AG09319 (cell line): ENCODE measurements at regions not wholly inside any gene's neighbourhood (a gene's known extent, or its start where the extent isn't known, plus 50 kb on each side); places are given as distances from the start of the nearest gene placed in this dataset.
A peak's percentile ranks its signal among the peaks of the same experiment; 100 is the strongest.
"Not testable (repeated sequence)": the region's sequence is repeated elsewhere in the genome, so short reads cannot be mapped to it uniquely, and the experiment has no call there.

Experiments
- DNase-seq: peaks from one replicate; pipeline ENCODE4 v3.0.0-alpha.2; 2010; ENCODE audit warnings: low read depth; ENCODE audit errors: extremely low read depth
- CTCF ChIP-seq: IDR thresholded peaks from 2 replicates; pipeline ENCODE4 v1.5.1; 2011; ENCODE audit warnings: low read depth, mild to moderate bottlenecking, inconsistent platforms, low read length, moderate library complexity

DNA sequence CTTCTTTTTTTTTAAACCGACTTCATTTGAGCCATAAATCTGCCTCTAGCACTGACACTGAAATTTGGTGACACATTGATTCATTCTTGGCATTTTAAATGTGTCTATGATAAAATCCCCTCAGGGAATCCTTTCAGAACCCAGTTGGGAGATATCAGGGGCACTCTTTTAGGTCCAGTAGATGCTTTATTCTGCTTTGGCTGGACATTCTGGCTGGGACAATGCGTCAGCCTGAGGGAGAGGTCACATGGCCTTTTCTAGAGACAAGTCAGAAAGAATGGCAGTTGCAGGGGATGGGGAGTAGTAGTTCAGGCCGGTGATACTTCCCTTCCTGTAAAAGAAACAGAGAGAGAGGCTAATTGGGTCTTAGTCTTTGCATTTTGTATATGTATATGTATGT is 63.1 kb downstream of the TRIM43 start:
- not testable (repeated sequence) for DNase-seq

DNA sequence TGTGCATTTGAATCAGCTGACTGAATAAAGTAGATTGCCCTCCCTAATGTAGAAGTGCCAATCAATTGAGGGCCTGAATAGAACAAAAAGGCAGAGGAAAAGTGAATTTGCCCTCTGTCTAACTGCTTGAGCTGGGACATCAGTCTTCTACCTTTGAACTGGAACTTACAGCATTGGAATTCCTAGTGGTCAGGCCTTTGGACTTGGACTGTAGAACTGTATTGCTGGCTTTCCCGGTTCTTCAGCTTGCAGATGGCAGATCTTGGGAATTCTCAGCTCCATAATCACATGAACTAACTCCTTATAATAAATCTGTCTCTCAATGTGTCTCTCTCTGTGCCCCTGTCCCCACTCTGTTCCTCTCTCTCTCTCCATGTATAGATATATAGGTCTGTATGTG is 64.8 kb downstream of the TRIM43 start:
- DNase-seq: not testable (repeated sequence)

GRCh38 chr2:95657937-95658336 is 66.1 kb downstream of the TRIM43 start:
- not testable (repeated sequence) for DNase-seq

GRCh38 chr2:95660766-95661562 is 69.2 kb downstream of the TRIM43 start:
- not testable (repeated sequence) for DNase-seq

- DNase-seq: not testable (repeated sequence)
These were observed 72.0 kb downstream of the TRIM43 start for GRCh38 chr2:95663471-95664441.

GRCh38 chr2:95666636-95667035 is 74.8 kb downstream of the TRIM43 start:
- DNase-seq: not testable (repeated sequence)
- peak; percentile 17 for TF ChIP-seq CTCF

- DNase-seq: no peak
These were observed 75.7 kb downstream of the TRIM43 start for GRCh38 chr2:95667480-95667879.

DNA sequence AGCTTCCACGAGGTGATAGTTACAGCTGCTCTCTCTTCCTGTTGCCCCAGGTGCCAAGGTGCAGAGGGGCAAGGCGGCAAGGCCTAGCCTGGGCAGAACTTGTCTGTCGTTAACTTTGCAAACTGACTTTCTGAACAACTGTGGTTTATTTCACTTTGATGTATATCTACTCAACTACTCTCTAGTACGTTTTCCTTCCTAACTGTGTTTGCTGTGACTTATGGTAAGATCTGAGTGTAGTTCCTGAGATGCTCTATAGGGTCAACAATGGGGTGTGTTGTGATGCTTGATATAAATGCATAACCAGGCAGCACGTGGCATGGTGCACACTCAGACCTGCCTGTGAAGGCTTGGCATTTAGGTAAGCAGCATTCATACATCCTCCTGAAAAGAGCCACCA is 77.1 kb downstream of the TRIM43 start:
- not testable (repeated sequence) for DNase-seq

More at GRCh38 chr2:95667480-95667879, 75.7 kb downstream of the TRIM43 start:
- no peak for TF ChIP-seq CTCF

DNA sequence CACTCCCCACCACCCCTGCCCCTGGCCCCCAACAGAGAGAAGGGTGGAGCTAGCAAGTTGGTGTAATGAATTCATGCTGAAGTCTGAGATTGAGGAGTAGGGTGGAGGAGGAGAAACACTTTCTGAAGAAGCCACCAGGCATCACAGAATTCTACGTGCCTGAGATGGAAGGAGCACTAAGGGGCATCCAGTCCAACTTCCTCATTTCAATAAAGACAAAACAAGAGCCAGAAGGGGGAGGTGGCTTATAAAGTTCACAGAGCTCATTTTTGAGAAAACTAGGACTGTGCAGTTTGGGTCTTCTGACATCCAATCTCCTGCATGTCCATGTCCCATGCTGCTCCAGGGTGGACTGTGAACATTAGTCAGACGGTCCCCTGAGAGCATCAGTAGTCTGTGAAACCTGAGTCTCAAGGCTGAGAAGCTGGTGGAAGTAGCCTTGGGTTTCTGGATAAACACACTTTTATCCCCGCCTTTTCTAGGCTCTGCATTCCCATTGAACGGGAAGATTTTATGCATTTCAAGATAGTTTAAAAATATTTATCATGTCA is 77.7 kb downstream of the TRIM43 start:
- no peak for TF ChIP-seq CTCF
- DNase-seq: no peak

- no peak for DNase-seq
- TF ChIP-seq CTCF: no peak
These were observed 78.4 kb downstream of the TRIM43 start for GRCh38 chr2:95670167-95670566.
